Esophagus mucosa (tissue), 1 donor: ENCODE measurements at regions not wholly inside any gene's neighbourhood (a gene's known extent, or its start where the extent isn't known, plus 50 kb on each side); places are given as distances from the start of the nearest gene placed in this dataset.
"Not testable (repeated sequence)": the region's sequence is repeated elsewhere in the genome, so short reads cannot be mapped to it uniquely, and the experiment has no call there.

Experiments used
- ATAC-seq: fragments of 200-7000 bp; cut with Tn5 transposase; one replicate; pipeline ENCODE4 v1.9.1; 2020
- donor health status: DM: yes; HTN: yes; CAD: no.

- no peak for ATAC-seq
Measured at GRCh38 chr9:134547161-134548100, 94.2 kb upstream of the COL5A1 start.

GRCh38 chr9:134548185-134548584, 93.4 kb upstream of the COL5A1 start:
- no peak for ATAC-seq

- ATAC-seq, result no peak
Measured at GRCh38 chr9:134548618-134549017, 93.0 kb upstream of the COL5A1 start.

- no peak for ATAC-seq
Measured at GRCh38 chr9:134549336-134549735, 92.3 kb upstream of the COL5A1 start.

DNA sequence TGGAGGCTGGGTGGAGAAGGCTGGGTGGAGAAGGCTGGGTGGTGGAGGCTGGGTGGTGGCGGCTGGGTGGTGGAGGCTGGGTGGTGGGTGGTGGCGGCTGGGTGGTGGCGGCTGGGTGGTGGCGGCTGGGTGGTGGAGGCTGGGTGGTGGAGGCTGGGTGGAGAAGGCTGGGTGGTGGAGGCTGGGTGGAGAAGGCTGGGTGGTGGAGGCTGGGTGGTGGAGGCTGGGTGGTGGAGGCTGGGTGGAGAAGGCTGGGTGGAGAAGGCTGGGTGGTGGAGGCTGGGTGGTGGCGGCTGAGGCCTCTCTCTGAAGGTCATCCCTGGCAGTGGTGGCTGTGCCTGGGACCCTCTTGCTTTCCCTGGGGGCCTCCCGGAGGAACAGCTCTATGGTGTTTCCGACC, 91.5 kb upstream of the COL5A1 start:
- not testable (repeated sequence) for ATAC-seq

DNA sequence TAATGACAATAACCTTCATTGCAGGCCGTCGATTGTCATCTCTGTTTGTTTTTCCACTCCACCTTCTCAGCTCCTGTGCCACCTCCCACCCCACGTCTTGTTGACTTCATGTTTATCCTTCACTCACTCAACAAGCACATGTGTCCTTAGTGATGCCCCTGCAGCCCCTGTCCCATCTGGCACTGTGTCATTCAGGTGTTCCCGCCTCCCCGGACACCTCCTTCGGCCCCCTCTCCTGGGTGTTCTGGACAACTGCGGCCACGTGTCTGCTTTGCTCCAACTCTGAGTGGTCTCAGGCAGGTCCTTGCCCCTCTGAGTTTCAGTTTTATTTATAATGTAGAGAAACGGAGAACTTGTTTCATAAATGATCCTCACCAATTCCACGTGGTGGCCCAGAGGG, 91.0 kb upstream of the COL5A1 start:
- no peak for ATAC-seq

DNA sequence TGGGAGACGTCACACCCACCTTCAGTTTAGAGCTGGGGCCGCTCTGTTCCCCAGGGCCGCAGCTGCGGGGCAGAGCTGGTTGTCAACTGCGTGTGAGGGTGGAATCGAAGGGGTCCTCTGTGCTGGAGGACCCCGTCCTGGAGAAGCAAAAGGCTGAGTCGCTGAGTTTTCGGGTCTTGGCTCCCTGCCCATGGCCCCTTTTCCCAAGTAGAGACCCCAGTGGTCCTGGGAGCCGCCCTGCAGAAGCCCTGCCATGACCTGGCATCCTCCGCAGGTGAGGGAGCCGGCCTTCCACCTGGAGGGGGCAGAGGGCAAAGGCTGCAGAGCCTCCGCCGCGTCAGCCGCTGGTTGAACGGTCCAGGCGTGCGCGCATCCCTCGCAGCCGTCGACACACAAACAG, 90.4 kb upstream of the COL5A1 start:
- ATAC-seq, result no peak

DNA sequence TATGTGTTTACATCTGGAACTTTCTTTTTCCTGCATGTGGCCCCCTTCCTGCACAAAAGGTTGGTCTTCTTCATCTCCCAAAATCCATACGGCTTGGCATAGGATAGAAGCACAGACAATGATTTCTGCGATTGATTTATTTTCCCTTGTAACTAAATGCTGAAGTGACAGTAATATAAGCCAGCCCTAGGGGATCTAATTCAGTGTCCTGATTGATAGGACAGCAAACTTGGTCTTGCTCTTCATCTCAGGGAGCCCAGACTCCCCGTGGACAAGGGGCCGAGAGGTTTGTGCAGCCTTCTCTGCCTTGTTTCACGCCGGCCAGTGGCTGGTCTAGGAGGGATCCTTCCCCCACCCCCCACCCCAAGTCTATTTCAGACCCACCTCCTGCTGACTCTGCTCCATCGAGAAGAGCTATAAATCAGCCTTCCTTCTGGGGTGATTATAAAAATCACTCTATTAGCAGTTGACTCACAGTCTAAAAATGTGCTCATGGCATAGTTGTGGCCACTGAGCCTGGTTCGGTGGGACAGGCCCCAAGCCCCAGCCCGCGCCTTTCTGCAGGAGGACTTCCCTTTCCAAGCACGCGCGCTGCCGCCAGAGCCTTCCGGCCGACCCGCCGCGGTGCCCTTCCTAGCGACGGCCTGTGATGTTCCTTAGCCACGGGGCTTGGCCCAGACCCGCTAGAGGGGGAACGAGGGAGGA, 89.8 kb upstream of the COL5A1 start:
- ATAC-seq, result no peak

DNA sequence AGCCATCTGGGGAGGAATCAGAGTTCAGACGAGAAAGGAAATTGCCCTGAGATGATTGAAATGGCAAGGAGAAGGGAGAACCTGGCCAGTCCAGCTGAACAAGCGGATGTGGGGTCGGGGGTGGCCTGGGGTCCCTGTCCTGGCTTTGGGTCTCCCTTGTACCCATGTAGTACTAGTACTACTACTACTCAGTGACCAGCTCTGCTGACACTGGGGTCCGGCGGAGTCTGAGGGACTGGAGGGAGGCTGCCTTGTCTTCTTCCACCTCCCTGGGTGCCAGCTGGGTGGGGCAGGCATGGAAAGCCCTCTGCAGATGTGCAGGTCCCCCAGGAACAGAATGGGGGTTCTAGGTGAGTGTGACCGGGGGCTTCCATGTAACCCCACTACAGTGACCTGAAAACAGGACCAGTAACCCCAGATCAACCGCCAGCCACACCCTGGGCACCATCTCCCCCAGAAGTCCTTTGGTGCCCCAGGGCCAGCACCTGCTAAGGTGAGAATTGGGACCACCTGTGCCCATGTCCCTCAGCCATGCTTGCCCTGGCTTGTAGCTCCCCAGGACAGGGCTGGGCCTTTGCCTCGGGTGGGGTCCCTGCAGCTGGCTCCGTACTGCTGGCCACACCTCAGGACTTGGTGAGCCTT, 89.1 kb upstream of the COL5A1 start:
- no peak for ATAC-seq

DNA sequence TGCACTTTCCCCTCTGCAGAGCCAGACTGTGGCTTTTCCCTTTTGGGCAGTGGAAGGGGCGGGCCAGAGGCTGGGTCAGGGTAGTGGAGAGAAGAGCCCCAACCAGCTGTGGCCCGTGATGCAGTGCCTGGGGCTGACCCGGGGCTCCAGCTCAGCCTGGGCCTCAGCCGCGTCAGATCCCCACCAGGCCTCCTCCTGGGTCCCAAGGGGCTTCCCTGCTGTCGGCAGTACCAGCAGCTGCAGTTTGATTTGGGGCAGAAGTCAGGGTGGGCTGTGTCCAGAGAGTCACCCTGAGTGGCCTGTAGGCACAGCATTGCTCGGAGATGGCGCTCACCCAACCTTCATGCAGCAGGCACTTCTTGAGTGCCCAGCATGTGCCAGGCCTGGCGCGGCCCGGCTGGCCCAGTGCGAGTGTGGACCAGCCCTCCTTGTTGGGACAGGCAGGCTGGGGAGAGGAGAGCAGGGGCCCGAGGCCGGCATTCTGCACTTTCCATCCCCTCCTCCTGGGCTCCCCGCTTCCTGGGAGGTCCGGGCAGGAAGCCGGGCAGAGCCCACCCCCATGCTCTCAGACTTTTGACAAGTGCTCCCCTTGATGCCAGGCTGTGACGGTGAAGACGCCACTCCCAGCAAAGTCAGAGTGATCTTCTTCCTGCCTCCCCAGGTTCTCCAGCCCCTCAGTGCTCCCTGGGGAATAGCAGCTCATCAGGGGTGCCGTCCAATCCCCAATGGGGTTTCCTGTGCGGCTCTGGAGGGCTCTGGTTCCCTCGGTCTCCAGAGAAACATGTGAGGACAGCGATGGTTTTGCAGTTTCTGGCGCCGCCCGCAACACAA, 88.3 kb upstream of the COL5A1 start:
- ATAC-seq, result no peak

- no peak for ATAC-seq
Measured at GRCh38 chr9:134553996-134554372, 87.6 kb upstream of the COL5A1 start.

DNA sequence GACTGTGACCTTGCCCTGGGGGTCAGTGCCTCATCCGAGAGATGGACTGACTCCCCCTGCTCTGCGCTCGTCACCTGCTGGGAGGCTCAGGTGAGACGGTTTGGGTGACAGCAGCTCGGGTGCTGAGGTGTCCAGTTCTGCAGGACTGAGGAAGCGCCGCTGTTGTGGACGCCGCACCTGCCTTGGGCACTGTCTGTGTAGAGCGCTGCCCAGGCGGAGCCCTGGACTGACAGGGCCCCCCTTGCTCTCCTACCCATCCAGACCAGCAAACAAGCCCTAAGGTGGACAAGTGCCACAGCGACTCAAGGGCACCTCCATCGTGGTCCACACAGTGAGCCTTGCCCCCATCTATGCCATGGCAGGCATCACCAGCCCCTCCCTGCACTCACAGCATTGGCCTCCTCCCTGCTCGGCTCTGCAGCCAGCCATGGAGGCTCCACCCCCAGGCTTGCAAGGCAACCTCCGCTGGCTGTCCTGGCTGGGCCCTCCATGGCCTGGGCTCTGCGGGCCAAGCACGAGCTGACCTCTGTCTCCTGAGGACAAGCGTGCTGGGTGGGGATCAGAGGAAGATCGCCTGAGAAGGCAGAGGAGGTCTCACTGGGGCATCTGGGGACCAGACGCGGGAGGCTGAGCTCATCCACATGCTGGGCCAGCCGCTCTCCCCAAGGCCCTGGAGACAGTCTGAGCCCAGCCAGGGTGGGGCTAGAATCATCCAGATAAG, 87.1 kb upstream of the COL5A1 start:
- no peak for ATAC-seq

- no peak for ATAC-seq
Measured at GRCh38 chr9:134555094-134555650, 86.4 kb upstream of the COL5A1 start.

GRCh38 chr9:134556531-134557068, 85.0 kb upstream of the COL5A1 start:
- ATAC-seq, result no peak

GRCh38 chr9:134557331-134557730, 84.3 kb upstream of the COL5A1 start:
- ATAC-seq, result no peak

GRCh38 chr9:134558124-134558905, 83.3 kb upstream of the COL5A1 start:
- ATAC-seq, result no peak

DNA sequence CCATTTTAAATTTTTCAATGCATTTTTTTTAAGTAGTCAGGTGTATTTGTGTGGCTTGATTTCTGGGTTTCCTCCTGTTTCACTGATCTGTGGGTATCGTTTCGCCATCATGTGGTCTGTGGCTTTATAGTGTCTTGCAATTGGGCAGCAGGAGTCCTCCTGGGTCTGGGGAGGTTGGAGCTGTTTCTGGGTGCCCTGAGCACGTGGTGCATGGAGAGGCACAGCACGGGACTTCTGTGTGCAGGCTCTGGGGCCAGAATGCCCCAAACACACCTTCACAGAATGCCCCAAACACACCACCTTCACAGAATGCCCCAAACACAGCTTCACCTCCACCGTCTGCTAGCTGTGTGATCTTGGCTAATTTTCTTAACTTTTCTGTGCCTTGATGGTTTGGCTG, 82.6 kb upstream of the COL5A1 start:
- ATAC-seq, result no peak

DNA sequence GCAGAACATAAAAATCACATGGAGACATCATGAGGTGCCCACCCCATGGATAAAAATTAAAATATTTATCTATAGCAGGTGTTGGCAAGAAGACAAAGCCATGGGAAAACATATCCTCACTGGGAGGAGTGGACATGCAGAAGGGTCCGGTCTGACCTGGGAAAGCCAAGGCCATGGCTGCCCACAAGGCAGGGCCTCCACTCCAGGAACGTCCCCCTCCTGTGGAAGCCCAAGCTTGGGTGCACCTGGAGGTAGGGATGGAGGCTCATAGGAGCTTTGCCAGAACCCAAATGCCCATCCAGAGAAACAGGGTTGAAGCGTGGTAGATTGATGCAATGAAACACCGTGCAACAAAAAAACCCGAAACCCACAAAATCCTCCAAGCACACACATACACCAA, 81.4 kb upstream of the COL5A1 start:
- ATAC-seq, result no peak

GRCh38 chr9:134560654-134561053, 80.9 kb upstream of the COL5A1 start:
- ATAC-seq, result no peak

GRCh38 chr9:134561427-134562145, 80.0 kb upstream of the COL5A1 start:
- ATAC-seq, result no peak
